GM13976 (cell line): ENCODE measurements at regions not wholly inside any gene's neighbourhood (a gene's known extent, or its start where the extent isn't known, plus 50 kb on each side); places are given as distances from the start of the nearest gene placed in this dataset.

ENCODE experiments used
- DNase-seq: peaks from one replicate; pipeline ENCODE4 v3.0.0; 2012; ENCODE audit warnings: low spot score
- CTCF ChIP-seq: IDR thresholded peaks from 2 replicates; pipeline ENCODE4 v1.5.1; 2012; ENCODE audit warnings: borderline replicate concordance, mild to moderate bottlenecking; ENCODE audit not compliant: insufficient read depth; ENCODE audit errors: extremely low read depth, missing control alignments, control extremely low read depth
- in situ Hi-C: fragments of 300-500 bp; cut with MboI; formaldehyde crosslinking; loops from one replicate; pipeline ENCODE4 v1.12.0; 2022; ENCODE audit warnings: low sequenced_read_pairs, mixed read lengths, inconsistent platforms; ENCODE audit not compliant: unreplicated experiment

- in situ Hi-C loops: no loop called here
- no peak for TF ChIP-seq CTCF
These were observed 369.1 kb upstream of the MARCKS start for GRCh38 chr6:113488061-113488460.

GRCh38 chr6:113488812-113489685 is 368.1 kb upstream of the MARCKS start:
- TF ChIP-seq CTCF: no peak
- no peak for DNase-seq
- in situ Hi-C loops: no loop called here

More at GRCh38 chr6:113488061-113488460, 369.1 kb upstream of the MARCKS start:
- no peak for DNase-seq

GRCh38 chr6:113489952-113490746 is 367.0 kb upstream of the MARCKS start:
- DNase-seq: no peak
- no peak for TF ChIP-seq CTCF
- in situ Hi-C loops: no loop called here

- in situ Hi-C loops: no loop called here
These were observed 365.8 kb upstream of the MARCKS start for GRCh38 chr6:113491376-113491775.

GRCh38 chr6:113493991-113494390 is 363.2 kb upstream of the MARCKS start:
- TF ChIP-seq CTCF: no peak
- no peak for DNase-seq
- in situ Hi-C loops: no loop called here

More at GRCh38 chr6:113491376-113491775, 365.8 kb upstream of the MARCKS start:
- no peak for TF ChIP-seq CTCF
- DNase-seq: no peak

GRCh38 chr6:113495521-113495920 is 361.6 kb upstream of the MARCKS start:
- in situ Hi-C loops: no loop called here
- DNase-seq: no peak
- no peak for TF ChIP-seq CTCF
